OCI-LY7 (cell line): ENCODE measurements at regions not wholly inside any gene's neighbourhood (a gene's known extent, or its start where the extent isn't known, plus 50 kb on each side); places are given as distances from the start of the nearest gene placed in this dataset.
"Not testable (repeated sequence)": the region's sequence is repeated elsewhere in the genome, so short reads cannot be mapped to it uniquely, and the experiment has no call there.

Experiments used
- BruUV-seq: library from RNA; stranded (reverse); fragments of 400-500 nt; replicated peaks from 2 replicates; lab custom pipeline; 2021; lab: Mats Ljungman, UMichigan
- CTCF ChIA-PET: fragments of 300-600 bp; sonication (Branson Sonifier 250); formaldehyde crosslinking; loops from one replicate; lab custom pipeline; 2022; ENCODE audit warnings: antibody characterized with exemption; ENCODE audit not compliant: unreplicated experiment; lab: Charles Lee
- POLR2A ChIA-PET: fragments of 300-600 bp; sonication (Branson Sonifier 250); formaldehyde crosslinking; loops from one replicate; lab custom pipeline; 2022; ENCODE audit warnings: antibody characterized with exemption; lab: Charles Lee
- DNase-seq: peaks from one replicate; pipeline ENCODE4 v3.0.0-alpha.2; 2015; ENCODE audit warnings: low spot score
- H2AFZ ChIP-seq: fragments of 200-600 bp; sonication (generic), shearing (Covaris generic); 2 replicates; pipeline ENCODE4 v1.6.1; 2014; ENCODE audit warnings: mild to moderate bottlenecking, antibody characterized with exemption, low read length, moderate library complexity
- H3K27ac ChIP-seq: fragments of 200-600 bp; sonication (generic); 2 replicates; pipeline ENCODE4 v1.5.1; 2014; ENCODE audit warnings: mixed run types, low read depth, mild to moderate bottlenecking, moderate library complexity, low read length, inconsistent platforms; ENCODE audit not compliant: poor library complexity, severe bottlenecking
- H3K36me3 ChIP-seq: fragments of 200-600 bp; sonication (generic); 2 replicates; pipeline ENCODE4 v1.6.1; 2014; ENCODE audit warnings: mild to moderate bottlenecking, antibody characterized with exemption, low read length, moderate library complexity, mixed read lengths; ENCODE audit not compliant: insufficient read depth
- H3K4me1 ChIP-seq: fragments of 200-600 bp; sonication (generic); 2 replicates; pipeline ENCODE4 v1.5.1; 2014; ENCODE audit warnings: mild to moderate bottlenecking, low read length; ENCODE audit not compliant: insufficient read depth, poor library complexity, severe bottlenecking
- H3K4me2 ChIP-seq: fragments of 200-600 bp; sonication (generic); 2 replicates; pipeline ENCODE4 v1.6.1; 2014; ENCODE audit warnings: mild to moderate bottlenecking, low read length
- H3K4me3 ChIP-seq: fragments of 200-600 bp; sonication (generic); 2 replicates; pipeline ENCODE4 v1.5.1; 2014; ENCODE audit warnings: mild to moderate bottlenecking, low read depth, low read length; ENCODE audit not compliant: poor library complexity, severe bottlenecking
- H3K79me2 ChIP-seq: fragments of 200-600 bp; sonication (generic); 2 replicates; pipeline ENCODE4 v1.6.1; 2016; ENCODE audit warnings: low read depth, mild to moderate bottlenecking, low read length, moderate library complexity, mixed read lengths; ENCODE audit not compliant: insufficient read depth
- H3K9me2 ChIP-seq: fragments of 200-600 bp; sonication (generic); 2 replicates; pipeline ENCODE4 v1.6.1; 2016; ENCODE audit warnings: mild to moderate bottlenecking, low read length, mixed read lengths; ENCODE audit not compliant: insufficient read depth
- H3K9me3 ChIP-seq: fragments of 200-600 bp; sonication (generic); 2 replicates; pipeline ENCODE4 v1.6.1; 2014; ENCODE audit warnings: mild to moderate bottlenecking, mixed run types, low read length, mixed read lengths
- H4K20me1 ChIP-seq: fragments of 200-600 bp; sonication (generic); 2 replicates; pipeline ENCODE4 v1.6.1; 2014; ENCODE audit warnings: mild to moderate bottlenecking, antibody characterized with exemption, low read length, moderate library complexity, mixed read lengths; ENCODE audit not compliant: insufficient read depth
- CTCF ChIP-seq: fragments of 200-600 bp; sonication (generic); conservative IDR thresholded peaks from 2 replicates; pipeline ENCODE4 v1.5.1; 2014; ENCODE audit warnings: mild to moderate bottlenecking, antibody characterized with exemption, low read length, moderate library complexity, mixed read lengths
- EZH2phosphoT487 ChIP-seq: fragments of 200-600 bp; sonication (generic); IDR thresholded peaks from 2 replicates; pipeline ENCODE4 v1.6.1; 2018; ENCODE audit warnings: low read depth, borderline replicate concordance, mild to moderate bottlenecking, mixed run types, antibody characterized with exemption, low read length, moderate library complexity, mixed read lengths
- intact Hi-C: fragments of 100-400 bp; cut with micrococcal nuclease; formaldehyde crosslinking; loops from one replicate; pipeline ENCODE4 v1.10.0; 2022; ENCODE audit not compliant: unreplicated experiment

- H3K9me2 ChIP-seq, result no peaks in the 10 kb centered on the region
- BruUV-seq, result no TSS peak
- intact Hi-C loops, result no loop called here
- no peaks in the 10 kb centered on the region for H3K36me3 ChIP-seq
- TF ChIP-seq EZH2phosphoT487 (no peak), CTCF (no peak)
- H3K4me1 ChIP-seq, result no peaks in the 10 kb centered on the region
- DNase-seq, result no peak
- no peaks in the 10 kb centered on the region for H3K9me3 ChIP-seq
- ChIA-PET POLR2A (interaction anchor here (0.7 kb wide), 2 partner anchors 34 to 39 kb away, joined by 3 read pairs; no protein-coding TSS in a partner anchor), CTCF (no interaction called here)
- no peak overlapping the region for H2AFZ ChIP-seq
- no peaks in the 10 kb centered on the region for H4K20me1 ChIP-seq
- no peak overlapping the region for H3K4me2 ChIP-seq
- H3K27ac ChIP-seq, result no peak overlapping the region
- H3K4me3 ChIP-seq, result no peak overlapping the region
- no peaks in the 10 kb centered on the region for H3K79me2 ChIP-seq
Measured at GRCh38 chr11:13189561-13190426, 87.8 kb upstream of the BMAL1 start.

GRCh38 chr11:13193613-13194012 lies 84.0 kb upstream of the BMAL1 start:
- BruUV-seq, result no TSS peak
- Histone ChIP-seq H3K4me3 (no peak overlapping the region), H3K4me1 (no peaks in the 10 kb centered on the region), H4K20me1 (no peaks in the 10 kb centered on the region), H3K79me2 (no peaks in the 10 kb centered on the region), H3K9me3 (no peaks in the 10 kb centered on the region), H3K27ac (no peak overlapping the region), H3K9me2 (no peaks in the 10 kb centered on the region), H2AFZ (no peak overlapping the region), H3K4me2 (no peak overlapping the region), H3K36me3 (no peaks in the 10 kb centered on the region)
- no peak for TF ChIP-seq CTCF
- TF ChIP-seq EZH2phosphoT487, result no peak
- intact Hi-C loops, result no loop called here
- ChIA-PET POLR2A (no interaction called here), CTCF (no interaction called here)
- no peak for DNase-seq

GRCh38 chr11:13197374-13197773 lies 80.2 kb upstream of the BMAL1 start:
- CTCF ChIA-PET, H2AFZ ChIP-seq, H3K79me2 ChIP-seq, intact Hi-C loops, BruUV-seq, H3K36me3 ChIP-seq, H4K20me1 ChIP-seq, H3K4me1 ChIP-seq, H3K4me3 ChIP-seq, H3K9me2 ChIP-seq, H3K4me2 ChIP-seq, DNase-seq, H3K27ac ChIP-seq, H3K9me3 ChIP-seq: not testable (repeated sequence)
- POLR2A ChIA-PET, result interaction anchor here (0.7 kb wide), 2 partner anchors 28 to 1123 kb away, joined by 3 read pairs; no protein-coding TSS in a partner anchor
